HEK293 (cell line): ENCODE measurements at regions not wholly inside any gene's neighbourhood (a gene's known extent, or its start where the extent isn't known, plus 50 kb on each side); places are given as distances from the start of the nearest gene placed in this dataset.
A peak's percentile ranks its signal among the peaks of the same experiment; 100 is the strongest.

Experiments
- CTCF ChIA-PET: fragments of 350-600 bp; formaldehyde crosslinking; extraction: SDS; loops from one replicate; lab custom pipeline; 2021; ENCODE audit warnings: antibody characterized with exemption; lab: Yijun Ruan, JAX
- POLR2A ChIA-PET: fragments of 300-600 bp; formaldehyde crosslinking; extraction: SDS; loops from one replicate; lab custom pipeline; 2020; ENCODE audit warnings: antibody characterized with exemption, inconsistent platforms; lab: Yijun Ruan, JAX
- H3K27ac ChIP-seq: fragments of 200-500 bp; sonication (Bioruptor generic); 2 replicates; pipeline ENCODE4 v1.5.1; 2014; ENCODE audit warnings: low read depth, low read length, control low read depth, inconsistent platforms; ENCODE audit errors: extremely low read depth
- H3K36me3 ChIP-seq, 2 experiments: fragments of 200-500 bp in 1 of 2; sonication (Bioruptor generic) in 1 of 2; 1 replicate in 1 of 2; 2 replicates in 1 of 2; pipeline ENCODE4 v1.5.1; 2014 to 2017; ENCODE audit warnings: inconsistent platforms in 2 of 2, low read length in 2 of 2; ENCODE audit not compliant: control insufficient read depth in 2 of 2, insufficient read depth in 1 of 2
- H3K4me1 ChIP-seq: fragments of 200-500 bp; sonication (Bioruptor generic); 2 replicates; pipeline ENCODE4 v1.5.1; 2014; ENCODE audit warnings: mild to moderate bottlenecking, low read length, inconsistent platforms; ENCODE audit not compliant: control insufficient read depth, insufficient read depth
- H3K4me3 ChIP-seq: 2 replicates; pipeline ENCODE4 v1.5.1; 2011; ENCODE audit warnings: low read depth, mild to moderate bottlenecking, control low read depth, low read length, moderate library complexity
- H3K9me3 ChIP-seq: fragments of 200-500 bp; sonication (Bioruptor generic); 2 replicates; pipeline ENCODE4 v1.5.1; 2014; ENCODE audit warnings: low read depth, low read length, inconsistent platforms; ENCODE audit not compliant: control insufficient read depth, insufficient read depth
- GFI1B ChIP-seq: fragments of 450-650 bp; formaldehyde crosslinking; IDR thresholded peaks from 2 replicates; pipeline ENCODE4 v1.5.1; 2016; ENCODE audit warnings: missing biosample characterization, missing genetic modification characterization
- IKZF3 ChIP-seq: fragments of 450-650 bp; IDR thresholded peaks from 2 replicates; pipeline ENCODE4 v1.5.0; 2018; ENCODE audit warnings: missing biosample characterization, mild to moderate bottlenecking, missing genetic modification characterization, moderate library complexity
- MYNN ChIP-seq: fragments of 450-650 bp; formaldehyde crosslinking; IDR thresholded peaks from 2 replicates; pipeline ENCODE4 v1.5.1; 2016; ENCODE audit warnings: missing biosample characterization, missing genetic modification characterization, borderline replicate concordance
- REST ChIP-seq: fragments of 450-650 bp; formaldehyde crosslinking; IDR thresholded peaks from 2 replicates; pipeline ENCODE4 v1.5.1; 2016; ENCODE audit warnings: missing biosample characterization, missing genetic modification characterization
- ZNF132 ChIP-seq: fragments of 450-650 bp; formaldehyde crosslinking; IDR thresholded peaks from 2 replicates; pipeline ENCODE4 v1.5.1; 2017; ENCODE audit warnings: missing biosample characterization, missing genetic modification characterization, borderline replicate concordance
- ZNF2 ChIP-seq: fragments of 450-650 bp; formaldehyde crosslinking; IDR thresholded peaks from 2 replicates; pipeline ENCODE4 v1.5.1; 2016; ENCODE audit warnings: missing biosample characterization, missing genetic modification characterization
- ZNF239 ChIP-seq: fragments of 450-650 bp; formaldehyde crosslinking; IDR thresholded peaks from 2 replicates; pipeline ENCODE4 v1.5.1; 2016; ENCODE audit warnings: missing biosample characterization, missing genetic modification characterization
- ZNF266 ChIP-seq: fragments of 450-650 bp; formaldehyde crosslinking; IDR thresholded peaks from 2 replicates; pipeline ENCODE4 v1.5.1; 2016; ENCODE audit warnings: missing biosample characterization, missing genetic modification characterization, low read depth
- ZNF302 ChIP-seq: fragments of 450-650 bp; formaldehyde crosslinking; IDR thresholded peaks from 2 replicates; pipeline ENCODE4 v1.5.1; 2016; ENCODE audit warnings: missing biosample characterization, missing genetic modification characterization, low read depth
- ZNF350 ChIP-seq: fragments of 450-650 bp; formaldehyde crosslinking; IDR thresholded peaks from 2 replicates; pipeline ENCODE4 v1.5.0; 2017; ENCODE audit warnings: missing biosample characterization, mild to moderate bottlenecking, missing genetic modification characterization
- ZNF37A ChIP-seq: fragments of 450-650 bp; IDR thresholded peaks from 2 replicates; pipeline ENCODE4 v1.5.1; 2018; ENCODE audit warnings: missing biosample characterization, missing genetic modification characterization
- ZNF513 ChIP-seq: fragments of 450-650 bp; IDR thresholded peaks from 2 replicates; pipeline ENCODE4 v1.5.1; 2018; ENCODE audit warnings: missing biosample characterization, missing genetic modification characterization
- ZNF670 ChIP-seq: fragments of 450-650 bp; formaldehyde crosslinking; IDR thresholded peaks from 2 replicates; pipeline ENCODE4 v1.5.1; 2016; ENCODE audit warnings: missing biosample characterization, missing genetic modification characterization, low read depth
- ZSCAN4 ChIP-seq: fragments of 450-650 bp; formaldehyde crosslinking; IDR thresholded peaks from 2 replicates; pipeline ENCODE4 v1.5.1; 2017; ENCODE audit warnings: missing biosample characterization, missing genetic modification characterization
- ZXDB ChIP-seq: fragments of 450-650 bp; formaldehyde crosslinking; IDR thresholded peaks from 2 replicates; pipeline ENCODE4 v1.5.1; 2016; ENCODE audit warnings: missing biosample characterization, missing genetic modification characterization

- ChIA-PET POLR2A (no interaction called here), CTCF (no interaction called here)
- Histone ChIP-seq H3K4me1 (no peaks in the 10 kb centered on the region), H3K4me3 (no peak overlapping the region), H3K36me3 (no peaks in the 10 kb centered on the region), H3K27ac (no peak overlapping the region), H3K9me3 (no peaks in the 10 kb centered on the region)
- TF ChIP-seq ZNF350: no peak
- no peak for TF ChIP-seq ZXDB
- no peak for TF ChIP-seq ZSCAN4 (tag by site-specific recombination)
- TF ChIP-seq ZNF132 (tag by site-specific recombination): no peak
- no peak for TF ChIP-seq ZNF266
- TF ChIP-seq ZNF302 (tag by site-specific recombination): no peak
- no peak for TF ChIP-seq MYNN (tag by site-specific recombination)
- TF ChIP-seq ZNF513 (tag by site-specific recombination): no peak
- TF ChIP-seq ZNF670 (tag by site-specific recombination): no peak
- TF ChIP-seq ZNF37A (tag by site-specific recombination): no peak
- TF ChIP-seq ZNF2: no peak
- TF ChIP-seq GFI1B (tag by site-specific recombination): no peak
- TF ChIP-seq ZNF239 (tag by site-specific recombination): no peak
These were observed 122.6 kb downstream of the CRYAA start for GRCh38 chr21:43291347-43291950.

GRCh38 chr21:43290421-43291346 is 121.9 kb downstream of the CRYAA start:
- Histone ChIP-seq H3K9me3 (no peaks in the 10 kb centered on the region), H3K4me1 (no peaks in the 10 kb centered on the region), H3K36me3 (no peaks in the 10 kb centered on the region), H3K4me3 (no peak overlapping the region), H3K27ac (no peak overlapping the region)
- TF ChIP-seq REST (tag by site-specific recombination) (0 out of 2 replicates have a peak, but pooled peaks have one; percentile 42), IKZF3 (tag by site-specific recombination) (no peak)
- ChIA-PET POLR2A (no interaction called here), CTCF (no interaction called here)
